Keratinocyte (primary cell): ENCODE measurements at regions not wholly inside any gene's neighbourhood (a gene's known extent, or its start where the extent isn't known, plus 50 kb on each side); places are given as distances from the start of the nearest gene placed in this dataset.

ENCODE experiments used
- DNase-seq: peaks from one replicate; pipeline ENCODE4 v3.0.0-alpha.2; 2011; ENCODE audit warnings: low read depth, missing footprints, low spot score
- FAIRE-seq: peaks from 2 replicates; lab custom pipeline; 2011; peaks lifted over from hg19 to GRCh38; lab: Jason Lieb, UNC
- H2AFZ ChIP-seq: 2 replicates; pipeline ENCODE4 v1.6.0; 2012; ENCODE audit warnings: low read length, control low read depth, inconsistent platforms; ENCODE audit not compliant: control insufficient read depth
- H3K27ac ChIP-seq: 2 replicates; pipeline ENCODE4 v1.5.1; 2011; ENCODE audit warnings: low read length; ENCODE audit not compliant: control insufficient read depth, insufficient read depth
- H3K27me3 ChIP-seq: 3 replicates; pipeline ENCODE4 v1.6.0; 2011; ENCODE audit warnings: low read length; ENCODE audit not compliant: control insufficient read depth, insufficient read depth; ENCODE audit errors: extremely low read depth
- H3K36me3 ChIP-seq, 2 experiments: 2 replicates in 1 of 2; 3 replicates in 1 of 2; pipeline ENCODE4 v1.5.1; 2011; ENCODE audit warnings: low read length in 2 of 2, mild to moderate bottlenecking in 1 of 2; ENCODE audit not compliant: control insufficient read depth in 2 of 2, insufficient read depth in 2 of 2; ENCODE audit errors: extremely low read depth in 1 of 2
- H3K4me1 ChIP-seq: 3 replicates; pipeline ENCODE4 v1.5.1; 2011; ENCODE audit warnings: low read length; ENCODE audit not compliant: control insufficient read depth, insufficient read depth; ENCODE audit errors: extremely low read depth
- H3K4me2 ChIP-seq: 3 replicates; pipeline ENCODE4 v1.6.0; 2011; ENCODE audit warnings: low read depth, low read length; ENCODE audit not compliant: control insufficient read depth, insufficient read depth; ENCODE audit errors: extremely low read depth
- H3K4me3 ChIP-seq, 3 experiments: fragments of 200-600 bp in 1 of 3; sonication (generic) in 1 of 3; 2 replicates in 2 of 3; 3 replicates in 1 of 3; pipeline ENCODE4 v1.5.1; 2011 to 2016; ENCODE audit warnings: low read length in 3 of 3, mild to moderate bottlenecking in 3 of 3, control low read depth in 2 of 3, inconsistent platforms in 1 of 3, low read depth in 1 of 3, mixed read lengths in 1 of 3, mixed run types in 1 of 3, moderate library complexity in 1 of 3; ENCODE audit not compliant: control insufficient read depth in 2 of 3, insufficient read depth in 2 of 3; ENCODE audit errors: extremely low read depth in 1 of 3
- H3K79me2 ChIP-seq: 2 replicates; pipeline ENCODE4 v1.6.0; 2012; ENCODE audit warnings: low read length; ENCODE audit not compliant: control insufficient read depth, insufficient read depth
- H3K9ac ChIP-seq: 3 replicates; pipeline ENCODE4 v1.6.0; 2011; ENCODE audit warnings: low read length; ENCODE audit not compliant: control insufficient read depth, insufficient read depth; ENCODE audit errors: extremely low read depth
- H3K9me1 ChIP-seq: 3 replicates; pipeline ENCODE4 v1.6.0; 2011; ENCODE audit warnings: low read length; ENCODE audit not compliant: control insufficient read depth, insufficient read depth; ENCODE audit errors: extremely low read depth
- H3K9me3 ChIP-seq: 2 replicates; pipeline ENCODE4 v1.5.1; 2012; ENCODE audit warnings: low read depth, low read length; ENCODE audit not compliant: control insufficient read depth
- H4K20me1 ChIP-seq: 3 replicates; pipeline ENCODE4 v1.6.0; 2011; ENCODE audit warnings: low read length; ENCODE audit not compliant: control insufficient read depth, insufficient read depth; ENCODE audit errors: extremely low read depth
- CTCF ChIP-seq, 3 experiments: IDR thresholded peaks in 1 of 3; conservative IDR thresholded peaks in 1 of 3; optimal IDR thresholded peaks in 1 of 3; 2 replicates in 2 of 3; 3 replicates in 1 of 3; pipeline versions ENCODE3 to v1.5.1; 2011; ENCODE audit warnings: low read length in 3 of 3, mild to moderate bottlenecking in 3 of 3, moderate library complexity in 2 of 3, control low read depth in 1 of 3, inconsistent platforms in 1 of 3; ENCODE audit not compliant: insufficient read depth in 2 of 3; ENCODE audit errors: extremely low read depth in 1 of 3
- EZH2 ChIP-seq: IDR thresholded peaks from one replicate; pipeline ENCODE4 v1.6.1; 2012; ENCODE audit warnings: inconsistent platforms, mild to moderate bottlenecking, low read length, moderate library complexity
- dilution Hi-C: fragments of 300-500 bp; cut with MboI; formaldehyde crosslinking; loops from one replicate; pipeline ENCODE4 v1.7.0; 2020; ENCODE audit warnings: low sequenced_read_pairs; ENCODE audit not compliant: extremely low pct_ligation_motif_present

- no peaks in the 10 kb centered on the region for H3K27me3 ChIP-seq
- DNase-seq (no peak), FAIRE-seq (no peak)
- no peak for TF ChIP-seq CTCF (optimal IDR thresholded peaks at IDR 0.05 in 1 of 3, IDR thresholded peaks at IDR 0.05 in 1 of 3, conservative IDR thresholded peaks at IDR 0.05 in 1 of 3; ENCODE audit: extremely low read depth in 1 of 3, insufficient read depth in 2 of 3, low read length in 3 of 3)
- no peak for TF ChIP-seq EZH2
- H2AFZ ChIP-seq = no peak overlapping the region
- dilution Hi-C loops = no loop called here
- no peaks in the 10 kb centered on the region for H3K79me2 ChIP-seq
- no peaks in the 10 kb centered on the region for H3K9me1 ChIP-seq
- H3K27ac ChIP-seq = no peak overlapping the region
- no peaks in the 10 kb centered on the region for H4K20me1 ChIP-seq
- H3K4me2 ChIP-seq = no peak overlapping the region
- peaks cover 15% of the 10 kb centered on the region for H3K4me1 ChIP-seq
- no peak overlapping the region for H3K4me3 ChIP-seq
- no peak overlapping the region for H3K9ac ChIP-seq
- no peaks in the 10 kb centered on the region for H3K9me3 ChIP-seq
- H3K36me3 ChIP-seq = no peaks in the 10 kb centered on the region
Measured at GRCh38 chr6:14767226-14767625, 478.6 kb upstream of the JARID2 start.

DNA sequence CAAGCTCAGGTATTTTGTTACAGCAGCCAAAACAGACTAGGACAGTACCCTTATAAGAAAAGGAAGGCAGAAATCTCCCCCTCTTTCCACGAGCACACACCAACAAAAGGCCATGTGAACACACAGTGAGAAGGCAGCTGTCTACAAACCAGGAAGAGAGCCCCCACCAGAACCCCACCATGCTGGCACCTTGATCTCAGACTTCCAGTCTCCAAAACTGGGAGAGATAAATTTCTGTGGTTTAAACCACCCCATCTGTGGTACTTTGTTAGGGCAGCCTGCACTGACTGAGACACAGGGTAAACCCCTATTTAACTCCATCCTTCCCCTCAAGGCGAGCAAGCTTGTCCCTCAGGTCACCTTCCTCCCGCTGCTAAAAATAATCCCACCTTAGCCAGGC is 475.8 kb upstream of the JARID2 start:
- DNase-seq (no peak), FAIRE-seq (no peak)
- Histone ChIP-seq H3K9ac (no peak overlapping the region), H3K4me1 (no peaks in the 10 kb centered on the region), H3K4me2 (no peak overlapping the region), H3K9me3 (no peaks in the 10 kb centered on the region), H4K20me1 (no peaks in the 10 kb centered on the region), H3K79me2 (no peaks in the 10 kb centered on the region), H3K4me3 (no peak overlapping the region), H3K27me3 (no peaks in the 10 kb centered on the region), H3K36me3 (no peaks in the 10 kb centered on the region), H3K27ac (no peak overlapping the region), H2AFZ (no peak overlapping the region), H3K9me1 (no peaks in the 10 kb centered on the region)
- dilution Hi-C loops = no loop called here
- TF ChIP-seq CTCF (optimal IDR thresholded peaks at IDR 0.05 in 1 of 3, IDR thresholded peaks at IDR 0.05 in 1 of 3, conservative IDR thresholded peaks at IDR 0.05 in 1 of 3; ENCODE audit: extremely low read depth in 1 of 3, insufficient read depth in 2 of 3, low read length in 3 of 3) (no peak), EZH2 (no peak)
